Chondrocyte (in vitro differentiated cells): ENCODE measurements at regions not wholly inside any gene's neighbourhood (a gene's known extent, or its start where the extent isn't known, plus 50 kb on each side); places are given as distances from the start of the nearest gene placed in this dataset.
A peak's percentile ranks its signal among the peaks of the same experiment; 100 is the strongest.

Experiments used
- DNase-seq: peaks from one replicate; pipeline ENCODE4 v3.0.0; 2021; ENCODE audit warnings: mixed read lengths, low spot score
- H3K27ac Mint-ChIP-seq: one replicate; pipeline ENCODE4 v1.8.0; 2021; ENCODE audit warnings: mild to moderate bottlenecking, moderate library complexity, mixed read lengths; ENCODE audit not compliant: unreplicated experiment
- H3K27me3 Mint-ChIP-seq: 2 replicates; pipeline ENCODE4 v1.8.0; 2021; ENCODE audit warnings: low read depth, mixed read lengths
- H3K36me3 Mint-ChIP-seq: 2 replicates; pipeline ENCODE4 v1.8.0; 2021; ENCODE audit warnings: low read depth, mixed read lengths
- H3K4me1 Mint-ChIP-seq: 2 replicates; pipeline ENCODE4 v1.8.0; 2021; ENCODE audit warnings: low read depth, mild to moderate bottlenecking, mixed read lengths
- H3K4me3 Mint-ChIP-seq: one replicate; pipeline ENCODE4 v1.8.0; 2021; ENCODE audit warnings: mild to moderate bottlenecking, moderate library complexity, mixed read lengths; ENCODE audit not compliant: unreplicated experiment
- H3K9me3 Mint-ChIP-seq: 2 replicates; pipeline ENCODE4 v1.8.0; 2021; ENCODE audit warnings: low read depth, mixed read lengths
- CTCF ChIP-seq: fragments of 200-600 bp; sonication (generic); IDR thresholded peaks from 2 replicates; pipeline ENCODE4 v1.5.0; 2021; ENCODE audit warnings: antibody characterized with exemption, mild to moderate bottlenecking, moderate library complexity

GRCh38 chr9:16320338-16320902 lies 550.0 kb downstream of the BNC2 start:
- no peak overlapping the region for H3K27ac Mint-ChIP-seq
- no peak overlapping the region for H3K4me3 Mint-ChIP-seq
- H3K36me3 Mint-ChIP-seq: no peaks in the 10 kb centered on the region
- peaks cover 14% of the 10 kb centered on the region for H3K4me1 Mint-ChIP-seq
- no peaks in the 10 kb centered on the region for H3K9me3 Mint-ChIP-seq
- no peak for TF ChIP-seq CTCF
- no peak for DNase-seq
- no peaks in the 10 kb centered on the region for H3K27me3 Mint-ChIP-seq

- H3K27ac Mint-ChIP-seq: peak overlapping the region; percentile 17
- DNase-seq: no peak
- no peaks in the 10 kb centered on the region for H3K27me3 Mint-ChIP-seq
- H3K4me3 Mint-ChIP-seq: no peak overlapping the region
- peaks cover 6% of the 10 kb centered on the region for H3K4me1 Mint-ChIP-seq
- no peaks in the 10 kb centered on the region for H3K36me3 Mint-ChIP-seq
- no peak for TF ChIP-seq CTCF
- no peaks in the 10 kb centered on the region for H3K9me3 Mint-ChIP-seq
Measured at GRCh38 chr9:16321461-16322119, 548.9 kb downstream of the BNC2 start.

GRCh38 chr9:16322849-16323248 lies 547.6 kb downstream of the BNC2 start:
- Mint-ChIP-seq H3K4me1 (peaks cover 6% of the 10 kb centered on the region), H3K36me3 (no peaks in the 10 kb centered on the region), H3K27me3 (no peaks in the 10 kb centered on the region), H3K27ac (no peak overlapping the region), H3K4me3 (no peak overlapping the region), H3K9me3 (no peaks in the 10 kb centered on the region)
- DNase-seq: no peak
- no peak for TF ChIP-seq CTCF

GRCh38 chr9:16325966-16326365 lies 544.5 kb downstream of the BNC2 start:
- Mint-ChIP-seq H3K36me3 (no peaks in the 10 kb centered on the region), H3K9me3 (no peaks in the 10 kb centered on the region), H3K27me3 (no peaks in the 10 kb centered on the region), H3K4me1 (peaks cover 14% of the 10 kb centered on the region), H3K27ac (no peak overlapping the region), H3K4me3 (no peak overlapping the region)
- DNase-seq: no peak
- TF ChIP-seq CTCF: no peak

- no peaks in the 10 kb centered on the region for H3K9me3 Mint-ChIP-seq
- H3K27ac Mint-ChIP-seq: no peak overlapping the region
- DNase-seq: no peak
- peaks cover 8% of the 10 kb centered on the region for H3K4me1 Mint-ChIP-seq
- H3K36me3 Mint-ChIP-seq: no peaks in the 10 kb centered on the region
- TF ChIP-seq CTCF: no peak
- H3K27me3 Mint-ChIP-seq: no peaks in the 10 kb centered on the region
- H3K4me3 Mint-ChIP-seq: no peak overlapping the region
Measured at GRCh38 chr9:16328349-16328748, 542.1 kb downstream of the BNC2 start.
